DMS79 (cell line): ENCODE measurements at regions not wholly inside any gene's neighbourhood (a gene's known extent, or its start where the extent isn't known, plus 50 kb on each side); places are given as distances from the start of the nearest gene placed in this dataset.
"Not testable (repeated sequence)": the region's sequence is repeated elsewhere in the genome, so short reads cannot be mapped to it uniquely, and the experiment has no call there.

ENCODE experiments used
- DNase-seq: peaks from one replicate; lab custom pipeline; 2025; lab: John Stamatoyannopoulos, UW

DNA sequence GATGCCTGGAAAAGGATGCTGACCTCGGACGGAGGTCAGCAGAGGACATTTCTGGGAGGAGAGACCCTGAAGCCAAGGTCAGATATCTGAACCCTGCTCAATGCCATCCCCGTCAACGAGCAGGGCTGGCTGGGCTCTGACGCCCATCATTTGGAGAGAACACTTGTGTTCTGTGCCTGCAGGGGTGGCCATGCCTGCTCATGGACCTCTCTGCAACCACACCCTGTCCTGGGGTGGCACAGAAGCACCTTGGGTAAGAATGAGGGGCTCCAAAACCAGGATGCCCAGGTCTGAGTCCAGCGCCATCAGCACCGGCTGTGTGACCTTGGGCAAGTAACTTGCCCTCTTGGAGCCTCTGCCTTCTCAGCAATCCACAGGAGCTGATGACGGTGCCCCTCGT, 293.7 kb upstream of the FOXF1 start:
- no peak for DNase-seq

DNA sequence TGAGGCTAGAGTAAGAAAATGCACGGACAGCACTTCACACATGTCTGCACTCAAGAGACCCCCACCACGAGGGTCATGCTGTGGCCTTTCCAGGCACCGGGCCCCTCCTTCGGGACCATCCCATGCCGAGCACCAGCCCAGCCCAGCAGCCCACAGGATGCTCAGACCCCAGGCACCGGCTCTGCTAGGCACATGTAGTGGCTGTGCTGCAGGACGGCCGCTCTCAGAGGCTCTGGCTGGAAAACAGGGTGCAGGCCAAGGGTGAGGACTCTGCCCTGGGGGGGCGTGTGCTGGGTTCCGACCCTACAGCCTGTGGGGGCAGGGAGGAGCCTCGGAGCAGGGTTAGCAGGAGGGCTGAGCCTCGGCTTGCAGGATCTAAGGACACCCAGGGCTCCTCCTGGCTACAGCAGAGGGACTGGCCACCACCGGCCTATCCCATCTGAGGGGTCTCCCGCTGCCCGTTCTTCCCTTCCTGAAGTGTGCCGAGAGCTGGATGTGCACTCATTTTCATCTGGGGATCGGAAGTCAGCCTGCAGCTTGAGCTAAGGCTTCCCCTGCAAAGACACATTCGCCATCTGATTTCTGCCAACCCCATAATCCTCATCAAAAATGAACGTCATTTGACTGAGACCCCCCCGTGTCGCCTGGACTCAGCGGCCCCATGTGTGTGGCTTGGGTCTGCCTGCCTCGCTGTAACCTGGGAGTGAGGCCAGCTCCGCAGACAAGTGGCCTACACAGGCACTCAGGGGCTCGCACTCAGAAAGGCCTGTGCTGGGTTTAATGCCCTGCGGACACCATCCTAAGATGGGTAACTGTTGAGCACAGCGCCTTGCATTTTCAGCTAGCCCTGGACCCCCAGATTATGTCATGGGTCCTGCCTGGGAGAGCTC, 293.1 kb upstream of the FOXF1 start:
- DNase-seq = no peak

GRCh38 chr16:86217891-86218270, 292.4 kb upstream of the FOXF1 start:
- no peak for DNase-seq

- DNase-seq = no peak
These were observed 291.7 kb upstream of the FOXF1 start for GRCh38 chr16:86218479-86219170.

- DNase-seq = no peak
These were observed 290.5 kb upstream of the FOXF1 start for GRCh38 chr16:86219655-86220445.

- DNase-seq = no peak
These were observed 289.8 kb upstream of the FOXF1 start for GRCh38 chr16:86220561-86220960.

DNA sequence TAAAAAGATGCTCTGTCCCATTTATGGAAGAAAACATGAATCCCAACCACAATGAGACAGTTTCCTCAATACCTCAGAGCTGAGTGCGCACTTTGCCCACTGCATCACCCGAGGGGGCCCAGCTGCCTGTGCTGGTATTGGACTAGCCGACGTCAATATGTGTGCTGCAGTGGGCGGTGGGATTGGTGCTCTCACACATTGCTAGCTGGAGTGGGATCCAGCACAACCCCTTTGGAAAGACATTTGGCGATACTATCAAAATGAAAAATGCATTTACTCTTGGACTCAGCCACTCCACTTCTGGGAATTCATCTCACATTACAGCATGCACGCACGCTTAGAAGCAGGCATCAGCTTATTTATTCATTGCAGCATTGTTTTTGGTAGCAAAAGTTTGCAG, 289.2 kb upstream of the FOXF1 start:
- no peak for DNase-seq

DNA sequence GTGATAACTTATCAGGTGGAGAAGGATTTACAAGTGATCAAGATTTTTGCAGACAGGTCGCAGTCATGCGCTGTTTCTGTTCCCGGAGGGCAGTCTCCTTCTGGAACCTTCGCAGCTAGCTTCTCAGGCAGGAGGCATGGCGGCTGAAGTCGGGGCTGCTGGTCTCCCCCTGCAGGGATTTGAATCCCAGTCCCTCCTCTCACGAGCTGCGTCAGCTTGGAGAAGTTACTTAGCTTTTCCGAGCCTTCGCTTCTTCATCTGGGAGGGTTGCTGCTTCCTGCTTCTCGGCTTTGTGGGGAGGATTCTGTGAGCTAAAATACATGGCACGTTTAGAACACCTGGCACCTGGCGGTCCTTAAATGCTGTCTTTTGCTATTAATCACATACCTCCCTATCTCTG, 287.8 kb upstream of the FOXF1 start:
- DNase-seq = no peak

- DNase-seq = no peak
These were observed 287.3 kb upstream of the FOXF1 start for GRCh38 chr16:86222965-86223551.

- no peak for DNase-seq
These were observed 286.2 kb upstream of the FOXF1 start for GRCh38 chr16:86224126-86224525.

DNA sequence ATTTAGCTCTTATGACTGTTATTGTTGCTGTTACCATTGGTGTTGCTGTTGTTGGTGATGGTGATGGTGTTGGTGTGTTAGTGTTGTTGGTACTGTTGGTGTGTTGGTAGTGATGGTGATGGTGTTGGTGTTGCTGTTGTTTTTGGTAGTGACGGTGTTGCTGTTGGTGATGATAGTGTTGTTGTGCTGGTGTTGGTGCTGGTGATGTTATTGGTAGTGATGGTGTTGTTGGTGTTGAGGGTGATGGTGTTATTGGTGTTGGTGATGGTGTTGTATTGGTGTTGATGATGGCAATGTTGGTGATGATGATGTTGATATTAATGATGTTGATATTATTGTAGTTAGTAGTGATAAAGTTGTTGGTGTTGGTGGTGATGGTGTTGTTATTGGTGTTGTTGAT, 285.7 kb upstream of the FOXF1 start:
- DNase-seq = no peak

GRCh38 chr16:86225905-86226371, 284.4 kb upstream of the FOXF1 start:
- DNase-seq = no peak

GRCh38 chr16:86227041-86227440, 283.3 kb upstream of the FOXF1 start:
- DNase-seq = no peak

DNA sequence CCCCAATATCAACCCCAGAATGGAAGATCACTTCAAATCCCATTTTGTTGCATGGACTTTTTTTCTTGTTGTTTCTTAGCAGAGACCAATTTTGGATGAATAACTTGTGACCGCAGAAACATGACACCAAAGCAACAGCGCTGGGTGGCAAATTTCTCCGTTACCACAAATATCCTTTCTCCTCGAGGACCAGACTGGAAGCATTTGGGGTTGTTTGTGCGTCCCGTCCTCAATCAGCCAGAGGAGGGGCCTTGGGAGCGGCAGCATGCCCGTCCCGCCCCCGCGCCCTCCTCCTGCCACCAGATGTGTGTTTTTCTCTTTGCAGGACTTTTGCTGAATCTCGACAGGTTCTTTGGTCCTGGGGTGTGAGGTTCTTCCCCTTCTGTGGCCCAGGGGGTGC, 282.5 kb upstream of the FOXF1 start:
- DNase-seq = no peak

- no peak for DNase-seq
These were observed 281.6 kb upstream of the FOXF1 start for GRCh38 chr16:86228713-86229112.

- no peak for DNase-seq
These were observed 281.0 kb upstream of the FOXF1 start for GRCh38 chr16:86229283-86229682.

DNA sequence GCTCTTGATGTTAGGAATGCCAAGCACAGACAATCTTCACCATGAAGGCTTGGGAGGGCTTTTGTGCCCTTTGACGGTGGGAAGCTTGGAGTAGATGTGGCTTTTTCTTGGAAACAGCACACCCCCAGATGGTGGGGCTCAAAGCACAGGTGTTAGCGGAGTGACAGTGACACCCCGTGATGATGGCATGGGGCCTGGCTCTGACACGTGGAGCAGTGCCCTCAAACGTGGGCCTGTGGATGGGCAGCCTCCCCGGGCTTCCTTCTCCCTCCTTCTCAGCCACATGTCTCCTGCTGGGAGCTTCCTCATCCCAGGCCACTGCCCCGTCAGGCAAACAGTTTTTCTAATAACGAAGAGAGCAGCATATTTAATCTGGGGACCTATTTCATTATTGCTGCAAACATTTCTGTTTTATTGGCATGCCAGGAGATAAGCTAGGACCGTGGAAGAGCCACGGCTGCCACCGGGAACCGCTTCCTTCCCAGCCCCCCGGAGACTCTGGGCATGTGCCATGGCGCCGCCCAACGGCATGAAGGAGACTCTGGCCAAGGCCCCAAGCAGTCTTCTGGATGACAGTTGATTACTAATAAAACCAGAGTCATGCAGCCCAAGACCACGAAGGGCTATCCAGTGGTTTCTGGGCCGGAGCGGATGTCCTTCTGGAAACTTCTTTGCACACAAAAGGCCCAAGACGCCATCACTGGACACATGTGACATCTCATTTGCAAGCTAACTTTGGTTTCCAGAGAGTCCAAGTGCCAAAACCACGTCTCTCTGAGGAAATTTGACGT, 280.3 kb upstream of the FOXF1 start:
- no peak for DNase-seq

GRCh38 chr16:86231321-86231995, 278.9 kb upstream of the FOXF1 start:
- DNase-seq = no peak

- no peak for DNase-seq
These were observed 278.4 kb upstream of the FOXF1 start for GRCh38 chr16:86231996-86232350.

- no peak for DNase-seq
These were observed 277.8 kb upstream of the FOXF1 start for GRCh38 chr16:86232496-86232895.

DNA sequence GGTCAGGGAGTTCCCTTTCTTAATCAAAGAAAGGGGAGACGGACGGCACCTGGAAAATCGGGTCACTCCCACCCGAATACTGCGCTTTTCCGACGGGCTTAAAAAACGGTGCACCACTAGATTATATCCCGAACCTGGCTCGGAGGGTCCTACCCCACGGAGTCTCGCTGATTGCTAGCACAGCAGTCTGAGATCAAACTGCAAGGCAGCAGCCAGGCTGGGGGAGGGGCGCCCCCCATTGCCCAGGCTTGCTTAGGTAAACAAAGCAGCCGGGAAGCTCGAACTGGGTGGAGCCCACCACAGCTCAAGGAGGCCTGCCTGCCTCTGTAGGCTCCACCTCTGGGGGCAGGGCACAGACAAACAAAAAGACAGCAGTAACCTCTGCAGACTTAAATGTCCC, 276.8 kb upstream of the FOXF1 start:
- not testable (repeated sequence) for DNase-seq
